PC-9 (cell line): ENCODE measurements at regions not wholly inside any gene's neighbourhood (a gene's known extent, or its start where the extent isn't known, plus 50 kb on each side); places are given as distances from the start of the nearest gene placed in this dataset.

Experiments used
- BruUV-seq: library from RNA; stranded (reverse); fragments of 400-500 nt; replicated peaks from 2 replicates; lab custom pipeline; 2021; lab: Mats Ljungman, UMichigan
- CTCF ChIA-PET: fragments of 300-600 bp; sonication (Branson Sonifier 250); formaldehyde crosslinking; loops from one replicate; lab custom pipeline; 2022; ENCODE audit warnings: antibody characterized with exemption; lab: Charles Lee
- POLR2A ChIA-PET: fragments of 300-600 bp; sonication (Branson Sonifier 250); formaldehyde crosslinking; loops from one replicate; lab custom pipeline; 2022; ENCODE audit warnings: antibody characterized with exemption; ENCODE audit not compliant: unreplicated experiment; lab: Charles Lee
- DNase-seq, 2 experiments: peaks; one replicate each; pipeline versions ENCODE4 v3.0.0 to v3.0.0-alpha.2; 2015 to 2022; ENCODE audit warnings: mixed read lengths in 1 of 2
- H2AFZ ChIP-seq: fragments of 200-600 bp; sonication (generic); 2 replicates; pipeline ENCODE4 v1.8.1; 2017; ENCODE audit warnings: antibody characterized with exemption
- H3F3A ChIP-seq: fragments of 200-600 bp; sonication (generic); 2 replicates; pipeline ENCODE4 v1.8.1; 2017; ENCODE audit warnings: antibody characterized with exemption, mild to moderate bottlenecking, low read depth; ENCODE audit not compliant: insufficient read depth
- H3K27ac ChIP-seq: fragments of 200-600 bp; sonication (generic); 2 replicates; pipeline ENCODE4 v1.6.1; 2016; ENCODE audit warnings: mixed run types
- H3K27me3 ChIP-seq: fragments of 200-600 bp; sonication (generic); 2 replicates; pipeline ENCODE4 v1.6.1; 2016; ENCODE audit warnings: low read depth, mixed run types; ENCODE audit not compliant: insufficient read depth
- H3K36me3 ChIP-seq: fragments of 200-600 bp; sonication (generic); 2 replicates; pipeline ENCODE4 v1.6.1; 2016; ENCODE audit warnings: low read depth, mixed run types
- H3K4me1 ChIP-seq: fragments of 200-600 bp; sonication (generic); replicated peaks from 2 replicates; pipeline ENCODE4 v1.6.1; 2016; ENCODE audit warnings: mixed run types; ENCODE audit not compliant: insufficient read depth
- H3K4me2 ChIP-seq: fragments of 200-600 bp; sonication (generic); 2 replicates; pipeline ENCODE4 v1.6.1; 2017; ENCODE audit warnings: mixed run types
- H3K4me3 ChIP-seq: fragments of 200-600 bp; sonication (generic); 2 replicates; pipeline ENCODE4 v1.6.1; 2016; ENCODE audit warnings: mixed run types
- H3K79me2 ChIP-seq: fragments of 200-600 bp; sonication (generic); 2 replicates; pipeline ENCODE4 v1.6.1; 2017; ENCODE audit warnings: low read depth, mixed run types
- H3K9me2 ChIP-seq: fragments of 200-600 bp; sonication (generic); 2 replicates; pipeline ENCODE4 v1.8.1; 2017; ENCODE audit warnings: mild to moderate bottlenecking; ENCODE audit not compliant: insufficient read depth
- H3K9me3 ChIP-seq: fragments of 200-600 bp; sonication (generic); 2 replicates; pipeline ENCODE4 v1.8.1; 2016; ENCODE audit warnings: low read depth; ENCODE audit not compliant: insufficient read depth
- H4K20me1 ChIP-seq: fragments of 200-600 bp; sonication (generic); 2 replicates; pipeline ENCODE4 v1.8.1; 2017; ENCODE audit not compliant: insufficient read depth
- EZH2 ChIP-seq: fragments of 200-600 bp; sonication (generic); IDR thresholded peaks from 2 replicates; pipeline ENCODE4 v1.8.0; 2017; ENCODE audit warnings: antibody characterized with exemption, low read depth
- intact Hi-C: fragments of 100-400 bp; cut with micrococcal nuclease; formaldehyde crosslinking; loops from one replicate; pipeline ENCODE4 v1.10.0; 2022; ENCODE audit not compliant: unreplicated experiment
- TF ChIP-seq, protein P1 (sequence below): fragments of 200-600 bp; sonication (generic); conservative IDR thresholded peaks from 2 replicates; pipeline ENCODE4 v1.6.1; 2017; ENCODE audit warnings: mixed run types, antibody characterized with exemption, mild to moderate bottlenecking, moderate library complexity

DNA sequence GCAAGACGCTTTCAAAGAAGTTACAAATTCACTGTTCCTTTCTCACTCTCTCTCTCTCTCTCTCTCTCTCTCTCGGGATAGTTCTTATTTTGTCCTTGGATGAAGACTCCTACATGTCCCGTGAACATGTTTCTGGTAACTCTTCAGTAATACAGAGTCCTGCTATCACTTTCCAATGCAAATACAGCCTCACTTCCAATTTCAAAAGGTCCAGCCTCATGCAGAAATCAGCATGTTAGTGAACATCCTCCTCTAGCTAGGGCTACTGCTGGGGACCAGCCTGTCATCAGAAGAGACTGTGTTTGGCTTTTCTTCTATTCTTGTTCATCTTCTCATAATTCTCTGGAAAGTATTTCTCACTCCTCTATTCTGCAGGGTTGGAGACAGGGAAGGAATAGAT, 1306.7 kb upstream of the CELF4 start:
- intact Hi-C loops = no loop called here
- no peak for DNase-seq
- Histone ChIP-seq H3K4me2 (no peak overlapping the region), H3K4me3 (no peak overlapping the region), H3K36me3 (no peaks in the 10 kb centered on the region), H3K27me3 (no peaks in the 10 kb centered on the region), H3K4me1 (no peaks in the 10 kb centered on the region), H3K79me2 (no peaks in the 10 kb centered on the region), H3K27ac (no peak overlapping the region), H3K9me3 (no peaks in the 10 kb centered on the region), H3F3A (no peaks in the 10 kb centered on the region), H3K9me2 (no peaks in the 10 kb centered on the region), H2AFZ (no peak overlapping the region), H4K20me1 (no peaks in the 10 kb centered on the region)
- BruUV-seq = no TSS peak
- TF ChIP-seq, protein P1, sequence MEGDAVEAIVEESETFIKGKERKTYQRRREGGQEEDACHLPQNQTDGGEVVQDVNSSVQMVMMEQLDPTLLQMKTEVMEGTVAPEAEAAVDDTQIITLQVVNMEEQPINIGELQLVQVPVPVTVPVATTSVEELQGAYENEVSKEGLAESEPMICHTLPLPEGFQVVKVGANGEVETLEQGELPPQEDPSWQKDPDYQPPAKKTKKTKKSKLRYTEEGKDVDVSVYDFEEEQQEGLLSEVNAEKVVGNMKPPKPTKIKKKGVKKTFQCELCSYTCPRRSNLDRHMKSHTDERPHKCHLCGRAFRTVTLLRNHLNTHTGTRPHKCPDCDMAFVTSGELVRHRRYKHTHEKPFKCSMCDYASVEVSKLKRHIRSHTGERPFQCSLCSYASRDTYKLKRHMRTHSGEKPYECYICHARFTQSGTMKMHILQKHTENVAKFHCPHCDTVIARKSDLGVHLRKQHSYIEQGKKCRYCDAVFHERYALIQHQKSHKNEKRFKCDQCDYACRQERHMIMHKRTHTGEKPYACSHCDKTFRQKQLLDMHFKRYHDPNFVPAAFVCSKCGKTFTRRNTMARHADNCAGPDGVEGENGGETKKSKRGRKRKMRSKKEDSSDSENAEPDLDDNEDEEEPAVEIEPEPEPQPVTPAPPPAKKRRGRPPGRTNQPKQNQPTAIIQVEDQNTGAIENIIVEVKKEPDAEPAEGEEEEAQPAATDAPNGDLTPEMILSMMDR = no peak
- TF ChIP-seq EZH2 = no peak
- ChIA-PET CTCF (no interaction called here), POLR2A (no interaction called here)

DNA sequence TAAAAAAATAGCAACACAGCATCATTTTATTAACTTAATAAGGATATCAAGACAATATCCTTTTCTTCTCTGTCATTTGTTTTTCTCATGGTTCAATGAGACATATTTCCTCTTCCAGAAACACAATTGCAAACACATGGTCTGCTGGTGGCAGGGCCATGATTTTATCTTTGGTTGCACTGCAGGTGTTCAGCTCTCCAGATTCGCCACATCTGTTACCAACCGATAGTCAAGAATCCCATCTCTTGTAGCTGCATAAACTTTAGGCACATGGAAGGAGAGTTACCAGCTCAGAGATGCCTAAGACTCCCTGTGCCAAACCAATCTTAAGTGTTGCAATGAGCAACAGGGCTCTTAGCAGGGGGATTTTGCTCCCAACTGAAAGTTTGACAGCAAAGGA, 1303.2 kb upstream of the CELF4 start:
- ChIA-PET POLR2A (no interaction called here), CTCF (no interaction called here)
- Histone ChIP-seq H2AFZ (no peak overlapping the region), H3K36me3 (no peaks in the 10 kb centered on the region), H3K4me1 (no peaks in the 10 kb centered on the region), H3K27me3 (no peaks in the 10 kb centered on the region), H3F3A (no peaks in the 10 kb centered on the region), H4K20me1 (no peaks in the 10 kb centered on the region), H3K9me3 (no peaks in the 10 kb centered on the region), H3K79me2 (no peaks in the 10 kb centered on the region), H3K4me2 (no peak overlapping the region), H3K27ac (no peak overlapping the region), H3K4me3 (no peak overlapping the region), H3K9me2 (no peaks in the 10 kb centered on the region)
- BruUV-seq = no TSS peak
- DNase-seq = no peak
- TF ChIP-seq, protein P1 = no peak
- TF ChIP-seq EZH2 = no peak
- intact Hi-C loops = no loop called here

DNA sequence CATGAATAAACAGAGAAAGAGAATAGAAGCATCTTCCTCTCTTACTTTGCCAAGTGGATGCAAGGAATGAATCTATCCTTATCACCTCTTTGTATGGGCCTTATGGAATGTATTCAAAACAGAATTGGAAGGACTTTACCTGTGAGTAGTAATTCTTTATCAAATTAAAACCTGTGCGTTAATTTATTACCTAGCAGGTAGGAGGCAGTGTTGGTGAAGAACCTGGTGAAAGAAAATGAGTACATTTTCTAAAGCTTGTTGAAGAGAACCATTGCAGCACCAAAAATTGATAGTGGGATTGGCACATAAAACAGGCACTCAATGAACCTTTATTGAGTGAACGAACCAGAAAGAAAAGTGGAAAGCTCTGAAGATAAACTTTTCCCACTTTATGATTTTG, 1302.1 kb upstream of the CELF4 start:
- ChIA-PET CTCF (no interaction called here), POLR2A (no interaction called here)
- no peaks in the 10 kb centered on the region for H3K9me3 ChIP-seq
- H2AFZ ChIP-seq = no peak overlapping the region
- no peak for DNase-seq
- H3F3A ChIP-seq = no peaks in the 10 kb centered on the region
- TF ChIP-seq, protein P1 = no peak
- TF ChIP-seq EZH2 = no peak
- no peak overlapping the region for H3K27ac ChIP-seq
- H3K4me1 ChIP-seq = no peaks in the 10 kb centered on the region
- H4K20me1 ChIP-seq = no peaks in the 10 kb centered on the region
- intact Hi-C loops = no loop called here
- no peak overlapping the region for H3K4me2 ChIP-seq
- H3K9me2 ChIP-seq = no peaks in the 10 kb centered on the region
- no peaks in the 10 kb centered on the region for H3K79me2 ChIP-seq
- no TSS peak for BruUV-seq
- no peak overlapping the region for H3K4me3 ChIP-seq
- H3K27me3 ChIP-seq = no peaks in the 10 kb centered on the region
- H3K36me3 ChIP-seq = no peaks in the 10 kb centered on the region
